ENCODE measurements at regions not wholly inside any gene's neighbourhood (a gene's known extent, or its start where the extent isn't known, plus 50 kb on each side); places are given as distances from the start of the nearest gene placed in this dataset.

DNA sequence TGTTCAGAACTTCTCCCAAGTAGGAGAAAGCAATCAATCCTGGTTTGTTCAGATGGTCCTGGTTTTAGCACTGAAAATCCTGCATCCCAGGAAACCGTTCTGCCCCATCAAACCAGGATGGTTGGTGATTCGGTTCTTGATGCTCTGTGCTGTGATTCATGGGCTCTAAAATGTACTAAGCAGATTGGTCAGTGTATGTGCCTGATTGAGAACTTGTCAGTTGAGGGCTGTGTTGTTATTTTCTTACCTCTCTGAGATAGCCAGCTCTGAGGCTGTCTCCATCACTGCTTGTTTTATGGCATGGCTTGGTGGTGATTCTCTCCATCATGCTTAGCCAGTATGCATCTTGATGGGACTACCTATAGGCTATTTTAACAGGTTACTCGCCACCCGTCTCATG lies 246.9 kb upstream of the RBFOX1 start:
- CTCF ChIA-PET = no interaction called here
- POLR2A ChIA-PET = no interaction called here
- DNase-seq (ENCODE audit: extremely low spot score) = no peak
- TF ChIP-seq NFRKB (IDR thresholded peaks at IDR 0.05) (no peak), FOXK2 (IDR thresholded peaks at IDR 0.05) (no peak), TARDBP (IDR thresholded peaks at IDR 0.05) (no peak), L3MBTL2 (conservative IDR thresholded peaks at IDR 0.05) (no peak), ELF4 (IDR thresholded peaks at IDR 0.05) (no peak), FOXA1 (IDR thresholded peaks at IDR 0.05) (no peak), FOXM1 (IDR thresholded peaks at IDR 0.05; ENCODE audit: borderline replicate concordance) (no peak), SUZ12 (IDR thresholded peaks at IDR 0.05) (no peak)
- TF ChIP-seq, protein P1, sequence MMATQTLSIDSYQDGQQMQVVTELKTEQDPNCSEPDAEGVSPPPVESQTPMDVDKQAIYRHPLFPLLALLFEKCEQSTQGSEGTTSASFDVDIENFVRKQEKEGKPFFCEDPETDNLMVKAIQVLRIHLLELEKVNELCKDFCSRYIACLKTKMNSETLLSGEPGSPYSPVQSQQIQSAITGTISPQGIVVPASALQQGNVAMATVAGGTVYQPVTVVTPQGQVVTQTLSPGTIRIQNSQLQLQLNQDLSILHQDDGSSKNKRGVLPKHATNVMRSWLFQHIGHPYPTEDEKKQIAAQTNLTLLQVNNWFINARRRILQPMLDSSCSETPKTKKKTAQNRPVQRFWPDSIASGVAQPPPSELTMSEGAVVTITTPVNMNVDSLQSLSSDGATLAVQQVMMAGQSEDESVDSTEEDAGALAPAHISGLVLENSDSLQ (IDR thresholded peaks at IDR 0.05) = no peak

DNA sequence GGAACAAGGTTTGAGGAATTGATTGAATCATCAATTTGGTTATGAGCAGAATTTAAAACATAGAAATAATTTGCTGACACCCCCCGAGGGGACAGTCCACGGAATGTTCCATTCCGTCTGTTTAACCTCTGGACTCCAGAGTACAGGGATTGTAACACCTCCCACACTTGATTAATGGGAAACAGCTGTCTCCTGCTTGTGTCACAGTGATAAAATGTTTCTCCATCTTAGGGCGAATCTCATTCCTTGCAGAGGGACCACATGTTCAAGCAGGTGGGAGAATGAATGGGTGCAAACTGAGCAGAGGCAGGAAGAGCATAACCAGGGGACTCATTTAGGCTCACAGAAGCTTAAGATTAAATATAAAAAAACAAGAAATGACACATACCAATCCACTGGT lies 249.5 kb upstream of the RBFOX1 start:
- TF ChIP-seq L3MBTL2 (conservative IDR thresholded peaks at IDR 0.05) (no peak), CTBP1 (IDR thresholded peaks at IDR 0.05; ENCODE audit: borderline replicate concordance) (no peak), FOXK2 (IDR thresholded peaks at IDR 0.05) (no peak), HDGF (IDR thresholded peaks at IDR 0.05; ENCODE audit: borderline replicate concordance) (no peak), SP1 (IDR thresholded peaks at IDR 0.05) (no peak), FOXM1 (IDR thresholded peaks at IDR 0.05; ENCODE audit: borderline replicate concordance) (no peak), SUZ12 (IDR thresholded peaks at IDR 0.05) (no peak), LEF1 (IDR thresholded peaks at IDR 0.05; ENCODE audit: borderline replicate concordance) (no peak), TARDBP (IDR thresholded peaks at IDR 0.05) (no peak), ZNF384 (IDR thresholded peaks at IDR 0.05) (no peak), BHLHE40 (IDR thresholded peaks at IDR 0.05; ENCODE audit: borderline replicate concordance) (no peak), NFRKB (IDR thresholded peaks at IDR 0.05) (no peak), FOXA1 (IDR thresholded peaks at IDR 0.05) (no peak), ARNT (IDR thresholded peaks at IDR 0.05) (no peak), ELF4 (IDR thresholded peaks at IDR 0.05) (no peak)
- TF ChIP-seq, protein P1 (IDR thresholded peaks at IDR 0.05) = no peak
- ChIA-PET CTCF (no interaction called here), POLR2A (no interaction called here)
- no peak for DNase-seq (ENCODE audit: extremely low spot score)

- ChIA-PET POLR2A (no interaction called here), CTCF (no interaction called here)
- TF ChIP-seq SP1 (IDR thresholded peaks at IDR 0.05) (no peak), NFRKB (IDR thresholded peaks at IDR 0.05) (no peak), FOXM1 (IDR thresholded peaks at IDR 0.05; ENCODE audit: borderline replicate concordance) (no peak), BHLHE40 (IDR thresholded peaks at IDR 0.05; ENCODE audit: borderline replicate concordance) (no peak), LEF1 (IDR thresholded peaks at IDR 0.05; ENCODE audit: borderline replicate concordance) (no peak), CTBP1 (IDR thresholded peaks at IDR 0.05; ENCODE audit: borderline replicate concordance) (no peak), SUZ12 (IDR thresholded peaks at IDR 0.05) (no peak), ELF4 (IDR thresholded peaks at IDR 0.05) (no peak), HDGF (IDR thresholded peaks at IDR 0.05; ENCODE audit: borderline replicate concordance) (no peak), L3MBTL2 (conservative IDR thresholded peaks at IDR 0.05) (no peak), ZNF384 (IDR thresholded peaks at IDR 0.05) (no peak)
- TF ChIP-seq, protein P1 (IDR thresholded peaks at IDR 0.05) = no peak
- DNase-seq (ENCODE audit: extremely low spot score) = no peak
These were observed 255.0 kb upstream of the RBFOX1 start for GRCh38 chr16:7077636-7078035.

DNA sequence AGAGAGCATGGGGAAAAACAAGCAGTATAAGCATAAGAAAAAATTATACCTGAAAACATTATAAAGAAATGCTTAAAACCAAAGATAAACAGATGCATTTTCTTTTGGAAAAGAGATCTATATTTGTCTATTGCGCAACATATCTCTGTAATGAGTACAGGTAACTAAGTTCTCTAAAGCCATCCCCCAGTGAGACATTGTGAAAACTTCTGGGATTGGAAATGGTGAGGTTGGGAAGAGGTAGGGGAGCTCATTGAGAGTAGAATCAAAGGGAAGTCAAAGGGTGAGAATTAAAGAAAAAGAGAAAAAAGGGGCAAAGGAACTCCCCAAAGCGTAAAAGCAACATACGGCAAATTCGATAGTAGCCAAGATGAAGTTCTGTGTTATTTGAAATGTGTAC lies 257.9 kb upstream of the RBFOX1 start:
- no peak for DNase-seq (ENCODE audit: extremely low spot score)
- TF ChIP-seq NFRKB (IDR thresholded peaks at IDR 0.05) = no peak
- no peak for TF ChIP-seq ARNT (IDR thresholded peaks at IDR 0.05)
- no peak for TF ChIP-seq L3MBTL2 (conservative IDR thresholded peaks at IDR 0.05)
- TF ChIP-seq CTBP1 (IDR thresholded peaks at IDR 0.05; ENCODE audit: borderline replicate concordance) = no peak
- TF ChIP-seq, protein P1 (IDR thresholded peaks at IDR 0.05) = no peak
- TF ChIP-seq SP1 (IDR thresholded peaks at IDR 0.05) = no peak
- no peak for TF ChIP-seq FOXA1 (IDR thresholded peaks at IDR 0.05)
- TF ChIP-seq FOXK2 (IDR thresholded peaks at IDR 0.05) = no peak
- no peak for TF ChIP-seq BHLHE40 (IDR thresholded peaks at IDR 0.05; ENCODE audit: borderline replicate concordance)
- no peak for TF ChIP-seq HDGF (IDR thresholded peaks at IDR 0.05; ENCODE audit: borderline replicate concordance)
- TF ChIP-seq LEF1 (IDR thresholded peaks at IDR 0.05; ENCODE audit: borderline replicate concordance) = no peak
- TF ChIP-seq TARDBP (IDR thresholded peaks at IDR 0.05) = no peak
- TF ChIP-seq ELF4 (IDR thresholded peaks at IDR 0.05) = no peak
- no peak for TF ChIP-seq FOXM1 (IDR thresholded peaks at IDR 0.05; ENCODE audit: borderline replicate concordance)
- TF ChIP-seq SUZ12 (IDR thresholded peaks at IDR 0.05) = no peak
- no peak for TF ChIP-seq ZNF384 (IDR thresholded peaks at IDR 0.05)
- ChIA-PET CTCF (no interaction called here), POLR2A (no interaction called here)

GRCh38 chr16:7057458-7057857 lies 275.2 kb upstream of the RBFOX1 start:
- POLR2A ChIA-PET = no interaction called here
- no peak for DNase-seq (ENCODE audit: extremely low spot score)
- CTCF ChIA-PET = no interaction called here
- no peak for TF ChIP-seq L3MBTL2 (conservative IDR thresholded peaks at IDR 0.05)
- TF ChIP-seq HDGF (IDR thresholded peaks at IDR 0.05; ENCODE audit: borderline replicate concordance) = no peak
- TF ChIP-seq, protein P1 (IDR thresholded peaks at IDR 0.05) = no peak
- TF ChIP-seq BHLHE40 (IDR thresholded peaks at IDR 0.05; ENCODE audit: borderline replicate concordance) = no peak
- TF ChIP-seq LEF1 (IDR thresholded peaks at IDR 0.05; ENCODE audit: borderline replicate concordance) = no peak
- no peak for TF ChIP-seq CTBP1 (IDR thresholded peaks at IDR 0.05; ENCODE audit: borderline replicate concordance)
- no peak for TF ChIP-seq FOXM1 (IDR thresholded peaks at IDR 0.05; ENCODE audit: borderline replicate concordance)
- TF ChIP-seq TARDBP (IDR thresholded peaks at IDR 0.05) = no peak
